Suprapubic skin (tissue), 4 donors: ENCODE measurements at regions not wholly inside any gene's neighbourhood (a gene's known extent, or its start where the extent isn't known, plus 50 kb on each side); places are given as distances from the start of the nearest gene placed in this dataset.

Experiments used
- EP300 ChIP-seq: sonication (generic); formaldehyde crosslinking; IDR thresholded peaks from one replicate; pipeline ENCODE4 v1.6.1; 2017; ENCODE audit warnings: antibody characterized with exemption
- POLR2A ChIP-seq, 2 donors: fragments of 450-650 bp; IDR thresholded peaks; one replicate each; pipeline ENCODE4 v1.6.1; 2017; ENCODE audit warnings: antibody characterized with exemption in 2 of 2, mild to moderate bottlenecking in 2 of 2, moderate library complexity in 2 of 2
- POLR2AphosphoS5 ChIP-seq, 3 donors: sonication (generic); formaldehyde crosslinking; IDR thresholded peaks; one replicate each; pipeline ENCODE4 v1.6.1; 2017; ENCODE audit warnings: antibody characterized with exemption in 3 of 3
- TF ChIP-seq, protein P1 (sequence below), 2 donors: fragments of 200-600 bp in 1 of 2; fragments of 450-650 bp in 1 of 2; sonication (generic) in 1 of 2; IDR thresholded peaks; one replicate each; pipeline ENCODE4 v1.5.1; 2016 to 2019; ENCODE audit warnings: antibody characterized with exemption in 2 of 2, mild to moderate bottlenecking in 1 of 2, moderate library complexity in 1 of 2

DNA sequence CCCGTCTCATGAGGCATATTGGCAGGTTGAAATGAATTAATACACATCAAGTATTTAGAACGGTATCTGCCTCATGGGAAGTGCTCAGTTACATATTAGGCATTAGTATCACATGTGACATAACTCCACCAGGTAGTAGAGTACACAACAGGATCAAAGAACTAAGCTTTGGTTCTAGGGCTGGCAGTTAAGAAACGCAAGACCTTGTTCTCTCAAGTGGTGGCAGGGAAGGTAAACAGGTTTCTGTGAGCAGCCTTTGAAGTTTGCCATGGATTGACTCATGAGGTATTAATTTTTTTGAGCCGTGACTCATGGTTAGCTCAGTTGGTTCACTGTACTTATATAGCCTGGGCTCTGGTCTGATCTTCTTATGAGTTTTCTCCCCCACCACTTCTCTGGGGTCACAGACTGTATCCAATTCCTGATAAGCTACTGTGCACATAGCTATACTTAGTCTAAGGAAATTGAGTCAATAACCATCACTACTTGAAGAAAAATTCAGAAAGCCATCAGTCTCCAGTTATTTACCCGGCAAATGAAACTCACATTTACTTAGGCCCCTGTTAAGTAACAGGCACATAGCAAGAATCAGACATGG lies 155.6 kb upstream of the STT3B start:
- TF ChIP-seq, protein P1, sequence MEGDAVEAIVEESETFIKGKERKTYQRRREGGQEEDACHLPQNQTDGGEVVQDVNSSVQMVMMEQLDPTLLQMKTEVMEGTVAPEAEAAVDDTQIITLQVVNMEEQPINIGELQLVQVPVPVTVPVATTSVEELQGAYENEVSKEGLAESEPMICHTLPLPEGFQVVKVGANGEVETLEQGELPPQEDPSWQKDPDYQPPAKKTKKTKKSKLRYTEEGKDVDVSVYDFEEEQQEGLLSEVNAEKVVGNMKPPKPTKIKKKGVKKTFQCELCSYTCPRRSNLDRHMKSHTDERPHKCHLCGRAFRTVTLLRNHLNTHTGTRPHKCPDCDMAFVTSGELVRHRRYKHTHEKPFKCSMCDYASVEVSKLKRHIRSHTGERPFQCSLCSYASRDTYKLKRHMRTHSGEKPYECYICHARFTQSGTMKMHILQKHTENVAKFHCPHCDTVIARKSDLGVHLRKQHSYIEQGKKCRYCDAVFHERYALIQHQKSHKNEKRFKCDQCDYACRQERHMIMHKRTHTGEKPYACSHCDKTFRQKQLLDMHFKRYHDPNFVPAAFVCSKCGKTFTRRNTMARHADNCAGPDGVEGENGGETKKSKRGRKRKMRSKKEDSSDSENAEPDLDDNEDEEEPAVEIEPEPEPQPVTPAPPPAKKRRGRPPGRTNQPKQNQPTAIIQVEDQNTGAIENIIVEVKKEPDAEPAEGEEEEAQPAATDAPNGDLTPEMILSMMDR (IDR thresholded peaks at IDR 0.05), result no peak
- no peak for TF ChIP-seq POLR2AphosphoS5 (IDR thresholded peaks at IDR 0.05)
- no peak for TF ChIP-seq POLR2A (IDR thresholded peaks at IDR 0.05)
- no peak for TF ChIP-seq EP300
